ENCODE measurements at regions not wholly inside any gene's neighbourhood (a gene's known extent, or its start where the extent isn't known, plus 50 kb on each side); places are given as distances from the start of the nearest gene placed in this dataset.
"Not testable (repeated sequence)": the region's sequence is repeated elsewhere in the genome, so short reads cannot be mapped to it uniquely, and the experiment has no call there.

DNA sequence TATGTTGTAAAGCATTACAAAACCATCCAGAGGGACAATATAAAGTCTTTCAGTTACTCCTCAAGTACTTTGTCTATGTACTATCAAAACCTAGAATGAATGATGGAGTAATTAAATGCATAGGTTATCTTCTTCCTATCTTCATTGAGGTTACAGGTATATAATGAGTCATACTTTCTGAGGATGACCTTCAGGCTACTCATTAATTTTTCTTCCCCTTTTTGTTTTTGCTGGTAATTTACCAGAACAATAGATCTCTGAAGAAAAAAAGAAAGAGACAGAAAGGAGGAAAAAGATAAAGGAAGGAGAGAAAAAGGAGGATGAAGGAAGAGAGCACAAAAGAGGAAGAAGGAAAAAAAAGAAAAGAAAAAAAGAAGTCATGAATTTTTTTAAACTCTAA lies 398.4 kb downstream of the TBC1D32 start:
- H3K4me3 ChIP-seq (ENCODE audit: severe bottlenecking): no peak overlapping the region
- H3K27me3 ChIP-seq (ENCODE audit: insufficient read depth, poor library complexity, severe bottlenecking): no peaks in the 10 kb centered on the region
- DNase-seq (ENCODE audit: low spot score): no peak
- H3K9me3 ChIP-seq (ENCODE audit: severe bottlenecking): no peaks in the 10 kb centered on the region
- no peak for ATAC-seq (ENCODE audit: low read depth)
- no peaks in the 10 kb centered on the region for H3K4me1 ChIP-seq (ENCODE audit: insufficient read depth, poor library complexity, severe bottlenecking)
- TF ChIP-seq, protein P1, sequence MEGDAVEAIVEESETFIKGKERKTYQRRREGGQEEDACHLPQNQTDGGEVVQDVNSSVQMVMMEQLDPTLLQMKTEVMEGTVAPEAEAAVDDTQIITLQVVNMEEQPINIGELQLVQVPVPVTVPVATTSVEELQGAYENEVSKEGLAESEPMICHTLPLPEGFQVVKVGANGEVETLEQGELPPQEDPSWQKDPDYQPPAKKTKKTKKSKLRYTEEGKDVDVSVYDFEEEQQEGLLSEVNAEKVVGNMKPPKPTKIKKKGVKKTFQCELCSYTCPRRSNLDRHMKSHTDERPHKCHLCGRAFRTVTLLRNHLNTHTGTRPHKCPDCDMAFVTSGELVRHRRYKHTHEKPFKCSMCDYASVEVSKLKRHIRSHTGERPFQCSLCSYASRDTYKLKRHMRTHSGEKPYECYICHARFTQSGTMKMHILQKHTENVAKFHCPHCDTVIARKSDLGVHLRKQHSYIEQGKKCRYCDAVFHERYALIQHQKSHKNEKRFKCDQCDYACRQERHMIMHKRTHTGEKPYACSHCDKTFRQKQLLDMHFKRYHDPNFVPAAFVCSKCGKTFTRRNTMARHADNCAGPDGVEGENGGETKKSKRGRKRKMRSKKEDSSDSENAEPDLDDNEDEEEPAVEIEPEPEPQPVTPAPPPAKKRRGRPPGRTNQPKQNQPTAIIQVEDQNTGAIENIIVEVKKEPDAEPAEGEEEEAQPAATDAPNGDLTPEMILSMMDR (IDR thresholded peaks at IDR 0.05; ENCODE audit: poor library complexity, severe bottlenecking): no peak
- H3K27ac ChIP-seq (ENCODE audit: poor library complexity, severe bottlenecking): no peak overlapping the region
- no peaks in the 10 kb centered on the region for H3K36me3 ChIP-seq (ENCODE audit: low read depth)

DNA sequence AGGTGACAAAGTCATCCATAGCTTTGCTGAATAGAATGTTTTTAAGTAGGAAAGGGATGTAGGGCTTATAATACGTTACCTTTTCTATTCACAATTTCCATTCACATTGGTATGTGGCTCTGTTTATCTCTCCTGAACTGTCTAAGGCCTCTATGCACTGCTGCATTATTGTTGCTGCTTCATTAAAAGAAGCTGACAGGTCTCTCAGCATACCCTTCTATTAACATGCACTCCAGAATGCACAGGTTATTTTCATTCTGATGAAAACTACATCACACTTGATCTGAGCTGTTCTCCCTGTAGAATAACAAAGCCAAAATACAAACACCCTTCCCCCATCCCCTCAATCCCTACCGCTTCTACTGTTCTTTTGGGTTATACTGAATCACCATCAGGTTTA lies 399.3 kb downstream of the TBC1D32 start:
- Histone ChIP-seq H3K4me3 (ENCODE audit: severe bottlenecking) (no peak overlapping the region), H3K27me3 (ENCODE audit: insufficient read depth, poor library complexity, severe bottlenecking) (no peaks in the 10 kb centered on the region), H3K4me1 (ENCODE audit: insufficient read depth, poor library complexity, severe bottlenecking) (no peaks in the 10 kb centered on the region), H3K36me3 (ENCODE audit: low read depth) (no peaks in the 10 kb centered on the region), H3K9me3 (ENCODE audit: severe bottlenecking) (no peaks in the 10 kb centered on the region), H3K27ac (ENCODE audit: poor library complexity, severe bottlenecking) (no peak overlapping the region)
- ATAC-seq (ENCODE audit: low read depth) (no peak), DNase-seq (ENCODE audit: low spot score) (no peak)
- TF ChIP-seq, protein P1 (IDR thresholded peaks at IDR 0.05; ENCODE audit: poor library complexity, severe bottlenecking): no peak

DNA sequence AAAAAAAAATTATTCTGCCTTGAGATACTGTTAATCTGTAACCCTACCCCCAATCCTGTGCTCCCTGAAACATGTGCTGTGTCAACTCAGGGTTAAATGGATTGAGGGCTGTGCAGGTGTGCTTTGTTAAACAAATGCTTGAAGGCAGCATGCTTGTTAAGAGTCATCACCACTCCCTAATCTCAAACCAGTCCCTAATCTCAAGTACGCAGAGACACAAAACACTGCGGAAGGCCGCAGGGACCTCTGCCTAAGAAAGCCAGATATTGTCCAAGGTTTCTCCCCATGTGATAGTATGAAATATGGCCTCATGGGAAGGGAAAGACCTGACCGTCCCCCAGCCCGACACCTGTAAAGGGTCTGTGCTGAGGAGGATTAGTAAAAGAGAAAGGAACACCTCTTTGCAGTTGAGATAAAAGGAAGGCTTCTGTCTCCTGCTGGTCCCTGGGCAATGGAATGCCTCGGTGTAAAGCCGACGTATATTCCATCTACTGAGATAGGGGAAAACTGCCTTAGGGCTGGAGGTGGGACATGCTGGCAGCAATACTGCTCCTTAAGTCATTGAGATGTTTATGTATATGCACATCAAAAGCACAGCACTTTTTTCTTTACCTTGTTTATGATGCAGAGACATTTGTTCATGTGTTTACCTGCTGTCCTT lies 402.6 kb downstream of the TBC1D32 start:
- not testable (repeated sequence) for H3K4me3 ChIP-seq (ENCODE audit: severe bottlenecking); ATAC-seq (ENCODE audit: low read depth); H3K9me3 ChIP-seq (ENCODE audit: severe bottlenecking); DNase-seq (ENCODE audit: low spot score); H3K4me1 ChIP-seq (ENCODE audit: insufficient read depth, poor library complexity, severe bottlenecking); H3K27me3 ChIP-seq (ENCODE audit: insufficient read depth, poor library complexity, severe bottlenecking); H3K36me3 ChIP-seq (ENCODE audit: low read depth); H3K27ac ChIP-seq (ENCODE audit: poor library complexity, severe bottlenecking)

DNA sequence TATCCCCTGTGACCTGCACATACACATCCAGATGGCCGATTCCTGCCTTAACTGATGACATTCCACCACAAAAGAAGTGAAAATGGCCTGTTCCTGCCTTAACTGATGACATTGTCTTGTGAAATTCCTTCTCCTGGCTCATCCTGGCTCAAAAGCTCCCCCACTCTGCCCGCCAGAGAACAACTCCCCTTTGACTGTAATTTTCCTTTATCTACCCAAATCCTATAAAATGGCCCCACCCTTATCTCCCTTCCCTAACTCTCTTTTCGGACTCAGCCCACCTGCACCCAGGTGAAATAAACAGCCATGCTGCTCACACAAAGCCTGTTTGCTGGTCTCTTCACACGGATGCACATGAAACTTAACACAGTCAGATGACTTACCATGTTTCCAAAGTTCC lies 403.8 kb downstream of the TBC1D32 start:
- H3K4me1 ChIP-seq (ENCODE audit: insufficient read depth, poor library complexity, severe bottlenecking); H3K9me3 ChIP-seq (ENCODE audit: severe bottlenecking); H3K36me3 ChIP-seq (ENCODE audit: low read depth); H3K4me3 ChIP-seq (ENCODE audit: severe bottlenecking); H3K27ac ChIP-seq (ENCODE audit: poor library complexity, severe bottlenecking); DNase-seq (ENCODE audit: low spot score); ATAC-seq (ENCODE audit: low read depth); H3K27me3 ChIP-seq (ENCODE audit: insufficient read depth, poor library complexity, severe bottlenecking): not testable (repeated sequence)

DNA sequence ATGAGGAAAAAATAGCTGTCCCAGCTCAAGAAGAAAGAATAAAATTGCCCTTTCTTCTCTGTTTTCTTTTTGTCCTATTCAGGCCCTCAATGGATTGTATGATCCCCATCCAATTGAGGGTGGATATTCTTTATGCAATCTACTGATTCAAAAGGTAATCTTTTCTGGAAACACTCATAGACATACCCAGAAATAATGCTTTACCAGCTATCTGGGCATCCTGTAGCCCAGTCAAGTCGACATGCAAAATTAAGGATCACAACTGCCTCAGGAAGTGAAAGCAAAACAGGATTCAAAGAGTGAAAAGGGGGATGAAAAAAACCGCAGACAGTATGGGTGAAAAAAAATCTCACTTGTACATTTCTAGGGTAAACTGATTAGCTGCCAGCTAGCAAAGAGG lies 410.1 kb downstream of the TBC1D32 start:
- DNase-seq (ENCODE audit: low spot score) (no peak), ATAC-seq (ENCODE audit: low read depth) (no peak)
- Histone ChIP-seq H3K27me3 (ENCODE audit: insufficient read depth, poor library complexity, severe bottlenecking) (no peaks in the 10 kb centered on the region), H3K36me3 (ENCODE audit: low read depth) (no peaks in the 10 kb centered on the region), H3K4me3 (ENCODE audit: severe bottlenecking) (no peak overlapping the region), H3K27ac (ENCODE audit: poor library complexity, severe bottlenecking) (no peak overlapping the region), H3K9me3 (ENCODE audit: severe bottlenecking) (no peaks in the 10 kb centered on the region), H3K4me1 (ENCODE audit: insufficient read depth, poor library complexity, severe bottlenecking) (no peaks in the 10 kb centered on the region)
- TF ChIP-seq, protein P1 (IDR thresholded peaks at IDR 0.05; ENCODE audit: poor library complexity, severe bottlenecking): no peak

DNA sequence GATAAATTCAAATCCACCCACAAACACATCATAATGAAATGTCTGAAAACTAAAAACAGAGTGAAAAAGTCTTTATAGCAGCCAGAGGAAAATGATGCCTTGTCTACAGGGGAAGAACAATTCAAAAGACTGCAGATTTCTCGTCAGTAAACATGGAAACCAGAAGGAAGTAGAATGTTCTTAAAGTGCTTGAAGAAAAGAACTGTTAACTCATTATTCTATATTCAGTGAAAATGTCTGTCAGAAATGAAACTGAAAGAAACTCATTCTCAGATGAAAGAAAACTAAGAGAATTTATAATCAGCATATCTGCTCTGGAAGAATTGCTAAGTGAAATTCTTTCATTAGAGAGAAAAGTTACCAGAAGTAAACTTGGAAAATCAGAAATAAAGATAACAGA lies 416.1 kb downstream of the TBC1D32 start:
- DNase-seq (ENCODE audit: low spot score): no peak

More for the DNA sequence above, 416.1 kb downstream of the TBC1D32 start:
- Histone ChIP-seq H3K9me3 (ENCODE audit: severe bottlenecking) (no peaks in the 10 kb centered on the region), H3K4me3 (ENCODE audit: severe bottlenecking) (no peak overlapping the region), H3K36me3 (ENCODE audit: low read depth) (no peaks in the 10 kb centered on the region), H3K4me1 (ENCODE audit: insufficient read depth, poor library complexity, severe bottlenecking) (no peaks in the 10 kb centered on the region), H3K27me3 (ENCODE audit: insufficient read depth, poor library complexity, severe bottlenecking) (no peaks in the 10 kb centered on the region), H3K27ac (ENCODE audit: poor library complexity, severe bottlenecking) (no peak overlapping the region)
- ATAC-seq (ENCODE audit: low read depth): no peak
- TF ChIP-seq, protein P1 (IDR thresholded peaks at IDR 0.05; ENCODE audit: poor library complexity, severe bottlenecking): no peak
